Heart right ventricle (tissue), 16 donors: ENCODE measurements at regions not wholly inside any gene's neighbourhood (a gene's known extent, or its start where the extent isn't known, plus 50 kb on each side); places are given as distances from the start of the nearest gene placed in this dataset.

ENCODE experiments used
- ATAC-seq, 8 donors: fragments of 200-7000 bp; cut with Tn5 transposase; one replicate each; pipeline ENCODE4 v1.9.1; 2020; ENCODE audit warnings: mild to moderate bottlenecking in 8 of 8, moderate library complexity in 8 of 8, moderate number of reproducible peaks in 1 of 8
- DNase-seq, 2 donors: peaks; one replicate each; pipeline ENCODE4 v3.0.0-alpha.2; 2020
- H3K27ac ChIP-seq, 10 donors: fragments of 200-600 bp; sonication (generic) in 2 of 10; one replicate each; pipeline versions ENCODE4 v1.5.0 to v1.8.0; 2020 to 2022; ENCODE audit warnings: mild to moderate bottlenecking in 3 of 10
- H3K27me3 ChIP-seq, 7 donors: fragments of 200-600 bp; one replicate each; pipeline ENCODE4 v1.8.0; 2021 to 2022; ENCODE audit warnings: mild to moderate bottlenecking in 2 of 7
- H3K36me3 ChIP-seq, 9 donors: fragments of 200-600 bp; sonication (generic) in 1 of 9; one replicate each; pipeline versions ENCODE4 v1.5.0 to v1.8.0; 2020 to 2022; ENCODE audit warnings: mild to moderate bottlenecking in 2 of 9
- H3K4me1 ChIP-seq, 9 donors: fragments of 200-600 bp; sonication (generic) in 1 of 9; one replicate each; pipeline versions ENCODE4 v1.5.0 to v1.8.0; 2020 to 2022; ENCODE audit warnings: mild to moderate bottlenecking in 4 of 9
- H3K4me3 ChIP-seq, 10 donors: fragments of 200-600 bp; sonication (generic) in 2 of 10; one replicate each; pipeline versions ENCODE4 v1.5.0 to v1.8.0; 2020 to 2022; ENCODE audit warnings: mild to moderate bottlenecking in 7 of 10, moderate library complexity in 2 of 10
- H3K9me3 ChIP-seq, 11 donors: fragments of 200-600 bp in 10 of 11; sonication (generic) in 2 of 11; one replicate each; pipeline versions ENCODE4 v1.5.0 to v1.8.0; 2013 to 2022; ENCODE audit warnings: mild to moderate bottlenecking in 2 of 11, control low read depth in 1 of 11, moderate library complexity in 1 of 11
- CTCF ChIP-seq, 9 donors: fragments of 200-600 bp; sonication (generic) in 2 of 9; IDR thresholded peaks; one replicate each; pipeline versions ENCODE4 v1.5.0 to v1.8.0; 2021 to 2022; ENCODE audit warnings: antibody characterized with exemption in 9 of 9, mild to moderate bottlenecking in 5 of 9, moderate library complexity in 1 of 9
- whole genome bisulfite sequencing, 2 donors: extraction: QIAGEN DNeasy Blood & Tissue Kit; methylation state at CpG; one replicate each; pipeline ENCODE4 v1.1.7; 2013; ENCODE audit warnings: inconsistent platforms in 1 of 2; 5-methylcytosine and 5-hydroxymethylcytosine counted together
- intact Hi-C, 10 donors: fragments of 100-400 bp; cut with DNase I; formaldehyde crosslinking; loops; one replicate each; pipeline versions ENCODE4 v1.11.1 to v1.14.2; 2022
- donor health status: Arrhythmogenic right ventricular cardiomyopathy.
- donor health status: ischemic (EF 13 %, LVEDD 7.1; RV severe dilation, severe dysfunction).
- donor health status: healthy with polysubstance abuse.
- donor health status: DM: no; HTN: yes; CAD: no.
- donor health status: DM: no; HTN: no; CAD: no.
- donor health status: ischemic (EF 25% LVEDD 6.9; RV normal size, moderate dysfunction).
- donor health status: ischemic (EF 25% LVEDD 5.7; RV mildly dilated, moderate dysfunction).
- donor health status: healthy.
- donor health status: DM: yes; HTN: yes; CAD: no.
- donor health status: Ischemic cardiomyopathy.
- donor health status: ischemic (EF 35%, LVEDD 5.7; RV mildly dilated, moderate dysfunction).
- donor health status: nonischemic (EF 11% LVEDD 7.7; RV severe dilation, severe dysfunction).
- donor health status: DM: yes; HTN: yes; CAD: no.
- donor health status: PGD.
- donor health status: ischemic (EF 29% LVEDD 5.4; RV normal size, mild dysfunction).
- donor health status: nonischemic (EF 23%, LVEDD 6.1; RV moderate dilation, normal function).

GRCh38 chr4:137957806-137958205 is 284.3 kb downstream of the SLC7A11 start:
- no peak for TF ChIP-seq CTCF (IDR thresholded peaks at IDR 0.05)
- ATAC-seq: no peak
- Histone ChIP-seq H3K4me1 (peaks cover 0 to 3% (median 0%) of the 10 kb centered on the region in 9 donors), H3K36me3 (no peaks in the 10 kb centered on the region), H3K27me3 (no peaks in the 10 kb centered on the region), H3K27ac (no peak overlapping the region), H3K4me3 (no peak overlapping the region), H3K9me3 (no peaks in the 10 kb centered on the region)
- no peak for DNase-seq
- intact Hi-C loops: no loop called here
- 77 to 82% methylated on average over 3 of the region's 3 CpGs for WGBS, 2 donors

- Histone ChIP-seq H3K36me3 (no peaks in the 10 kb centered on the region), H3K9me3 (no peaks in the 10 kb centered on the region), H3K27ac (no peak overlapping the region), H3K27me3 (no peaks in the 10 kb centered on the region), H3K4me3 (no peak overlapping the region), H3K4me1 (peaks cover 0 to under 1% (median 0%) of the 10 kb centered on the region in 9 donors)
- intact Hi-C loops: no loop called here
- DNase-seq (no peak), ATAC-seq (no peak)
- TF ChIP-seq CTCF (IDR thresholded peaks at IDR 0.05): no peak
- WGBS, 2 donors: 93 to 99% methylated on average over 2 of the region's 2 CpGs
Measured at GRCh38 chr4:137956256-137956655, 285.9 kb downstream of the SLC7A11 start.

- Histone ChIP-seq H3K27ac (no peak overlapping the region), H3K27me3 (no peaks in the 10 kb centered on the region), H3K4me3 (no peak overlapping the region), H3K36me3 (no peaks in the 10 kb centered on the region), H3K4me1 (no peaks in the 10 kb centered on the region), H3K9me3 (no peaks in the 10 kb centered on the region)
- TF ChIP-seq CTCF (IDR thresholded peaks at IDR 0.05): no peak
- intact Hi-C loops: no loop called here
- ATAC-seq: no peak
- 77 to 96% methylated on average over 1 of the region's 1 CpG for WGBS, 2 donors
- DNase-seq: no peak
Measured at GRCh38 chr4:137955595-137955994, 286.6 kb downstream of the SLC7A11 start.

GRCh38 chr4:137952116-137952515 is 290.0 kb downstream of the SLC7A11 start:
- WGBS, 2 donors: 69% methylated on average over 2 of the region's 2 CpGs
- ATAC-seq (peak in 1 of 8 donors; percentile 41), DNase-seq (no peak)
- H3K4me1 ChIP-seq: no peaks in the 10 kb centered on the region
- no peak overlapping the region for H3K4me3 ChIP-seq
- no peak overlapping the region for H3K27ac ChIP-seq
- no peaks in the 10 kb centered on the region for H3K36me3 ChIP-seq
- no peaks in the 10 kb centered on the region for H3K27me3 ChIP-seq
- H3K9me3 ChIP-seq: peaks cover 0 to 8% (median 0%) of the 10 kb centered on the region in 11 donors
- intact Hi-C loops: no loop called here
- TF ChIP-seq CTCF (IDR thresholded peaks at IDR 0.05): no peak
